ENCODE measurements at regions not wholly inside any gene's neighbourhood (a gene's known extent, or its start where the extent isn't known, plus 50 kb on each side); places are given as distances from the start of the nearest gene placed in this dataset.

- peak in 4 of 56 donors; percentile 1 to 6 (median 2) for DNase-seq
Measured at GRCh38 chr2:212711856-212712255, 173.3 kb upstream of the ERBB4 start.

- no peak for DNase-seq
Measured at GRCh38 chr2:212709280-212709679, 170.7 kb upstream of the ERBB4 start.

- DNase-seq: no peak
Measured at GRCh38 chr2:212708355-212708754, 169.8 kb upstream of the ERBB4 start.

- DNase-seq: no peak
Measured at GRCh38 chr2:212695426-212695825, 156.8 kb upstream of the ERBB4 start.

- no peak for DNase-seq
Measured at GRCh38 chr2:212694398-212694797, 155.8 kb upstream of the ERBB4 start.

GRCh38 chr2:212692466-212692865 lies 153.9 kb upstream of the ERBB4 start:
- no peak for DNase-seq

- DNase-seq: peak in 36 of 56 donors; percentile 0 to 78 (median 13)
Measured at GRCh38 chr2:212686285-212686895, 147.8 kb upstream of the ERBB4 start.

GRCh38 chr2:212683346-212684097 lies 144.9 kb upstream of the ERBB4 start:
- no peak for DNase-seq

- DNase-seq: no peak
Measured at GRCh38 chr2:212682937-212683336, 144.3 kb upstream of the ERBB4 start.

GRCh38 chr2:212677466-212677865 lies 138.9 kb upstream of the ERBB4 start:
- DNase-seq: no peak

GRCh38 chr2:212672186-212672585 lies 133.6 kb upstream of the ERBB4 start:
- no peak for DNase-seq

GRCh38 chr2:212669761-212670160 lies 131.2 kb upstream of the ERBB4 start:
- DNase-seq: no peak

- DNase-seq: no peak
Measured at GRCh38 chr2:212667751-212668316, 129.2 kb upstream of the ERBB4 start.

- DNase-seq: no peak
Measured at GRCh38 chr2:212665948-212666347, 127.3 kb upstream of the ERBB4 start.

GRCh38 chr2:212659441-212659840 lies 120.8 kb upstream of the ERBB4 start:
- DNase-seq: no peak

GRCh38 chr2:212649646-212650045 lies 111.0 kb upstream of the ERBB4 start:
- DNase-seq: no peak

- no peak for DNase-seq
Measured at GRCh38 chr2:212646698-212647366, 108.2 kb upstream of the ERBB4 start.

- DNase-seq: no peak
Measured at GRCh38 chr2:212644195-212644837, 105.7 kb upstream of the ERBB4 start.

GRCh38 chr2:212640428-212640827 lies 101.8 kb upstream of the ERBB4 start:
- no peak for DNase-seq

GRCh38 chr2:212638694-212639093 lies 100.1 kb upstream of the ERBB4 start:
- DNase-seq: no peak

GRCh38 chr2:212628586-212628985 lies 90.0 kb upstream of the ERBB4 start:
- DNase-seq: no peak
